ENCODE measurements at regions not wholly inside any gene's neighbourhood (a gene's known extent, or its start where the extent isn't known, plus 50 kb on each side); places are given as distances from the start of the nearest gene placed in this dataset.

DNA sequence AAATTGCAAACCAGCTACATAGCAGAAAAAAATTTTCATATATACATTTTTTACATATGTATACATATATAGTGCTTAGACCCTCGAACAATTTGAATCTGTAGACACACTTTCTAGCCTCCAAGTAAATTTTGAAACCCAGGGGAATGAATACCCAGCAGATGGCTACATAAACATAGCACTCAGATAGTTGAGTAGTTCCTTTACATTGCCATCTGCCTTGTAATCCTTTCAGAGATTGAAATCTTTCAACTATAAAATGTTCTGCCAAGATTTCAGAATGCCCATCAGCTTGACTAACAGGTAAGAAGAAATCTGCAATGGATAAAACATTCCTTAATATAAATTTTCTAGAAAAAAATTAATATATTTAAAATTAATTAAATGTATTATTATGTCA is 1333.5 kb upstream of the CADM2 start:
- TF ChIP-seq POLR2A (IDR thresholded peaks at IDR 0.05) (no peak), EP300 (IDR thresholded peaks at IDR 0.05) (no peak), POLR2AphosphoS5 (IDR thresholded peaks at IDR 0.05) (no peak)
- TF ChIP-seq, protein P1, sequence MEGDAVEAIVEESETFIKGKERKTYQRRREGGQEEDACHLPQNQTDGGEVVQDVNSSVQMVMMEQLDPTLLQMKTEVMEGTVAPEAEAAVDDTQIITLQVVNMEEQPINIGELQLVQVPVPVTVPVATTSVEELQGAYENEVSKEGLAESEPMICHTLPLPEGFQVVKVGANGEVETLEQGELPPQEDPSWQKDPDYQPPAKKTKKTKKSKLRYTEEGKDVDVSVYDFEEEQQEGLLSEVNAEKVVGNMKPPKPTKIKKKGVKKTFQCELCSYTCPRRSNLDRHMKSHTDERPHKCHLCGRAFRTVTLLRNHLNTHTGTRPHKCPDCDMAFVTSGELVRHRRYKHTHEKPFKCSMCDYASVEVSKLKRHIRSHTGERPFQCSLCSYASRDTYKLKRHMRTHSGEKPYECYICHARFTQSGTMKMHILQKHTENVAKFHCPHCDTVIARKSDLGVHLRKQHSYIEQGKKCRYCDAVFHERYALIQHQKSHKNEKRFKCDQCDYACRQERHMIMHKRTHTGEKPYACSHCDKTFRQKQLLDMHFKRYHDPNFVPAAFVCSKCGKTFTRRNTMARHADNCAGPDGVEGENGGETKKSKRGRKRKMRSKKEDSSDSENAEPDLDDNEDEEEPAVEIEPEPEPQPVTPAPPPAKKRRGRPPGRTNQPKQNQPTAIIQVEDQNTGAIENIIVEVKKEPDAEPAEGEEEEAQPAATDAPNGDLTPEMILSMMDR (IDR thresholded peaks at IDR 0.05): no peak

Data from suprapubic skin (tissue), 4 donors.